Astrocyte (in vitro differentiated cells and primary cell): ENCODE measurements at regions not wholly inside any gene's neighbourhood (a gene's known extent, or its start where the extent isn't known, plus 50 kb on each side); places are given as distances from the start of the nearest gene placed in this dataset.

Experiments used
- DNase-seq: peaks from one replicate; pipeline ENCODE4 v3.0.0-alpha.2; 2010; ENCODE audit warnings: low read depth
- FAIRE-seq: peaks from 2 replicates; lab custom pipeline; 2011; peaks lifted over from hg19 to GRCh38; lab: Jason Lieb, UNC
- H2AFZ ChIP-seq: 2 replicates; pipeline ENCODE4 v1.6.0; 2012; ENCODE audit warnings: low read depth, low read length, inconsistent platforms
- H3K27ac ChIP-seq: 2 replicates; pipeline ENCODE4 v1.5.1; 2011; ENCODE audit warnings: low read depth, low read length, inconsistent platforms
- H3K27me3 ChIP-seq: 2 replicates; pipeline ENCODE4 v1.6.0; 2011; ENCODE audit warnings: low read length, inconsistent platforms; ENCODE audit not compliant: insufficient read depth
- H3K36me3 ChIP-seq: 2 replicates; pipeline ENCODE4 v1.5.1; 2011; ENCODE audit warnings: low read length, inconsistent platforms; ENCODE audit not compliant: insufficient read depth
- H3K4me1 ChIP-seq: 2 replicates; pipeline ENCODE4 v1.5.1; 2011; ENCODE audit warnings: low read length, inconsistent platforms; ENCODE audit not compliant: insufficient read depth
- H3K4me2 ChIP-seq: 2 replicates; pipeline ENCODE4 v1.6.0; 2012; ENCODE audit warnings: low read length, inconsistent platforms
- H3K4me3 ChIP-seq: 2 replicates; pipeline ENCODE4 v1.5.1; 2011; ENCODE audit warnings: low read depth, mild to moderate bottlenecking, low read length, inconsistent platforms; ENCODE audit not compliant: insufficient read depth
- H3K79me2 ChIP-seq: 2 replicates; pipeline ENCODE4 v1.6.0; 2012; ENCODE audit warnings: mild to moderate bottlenecking, low read length, inconsistent platforms; ENCODE audit not compliant: insufficient read depth
- H3K9ac ChIP-seq: 2 replicates; pipeline ENCODE4 v1.6.0; 2012; ENCODE audit warnings: mild to moderate bottlenecking, low read length, inconsistent platforms
- H3K9me3 ChIP-seq: 2 replicates; pipeline ENCODE4 v1.5.1; 2012; ENCODE audit warnings: low read depth, mild to moderate bottlenecking, low read length, inconsistent platforms; ENCODE audit not compliant: insufficient read depth
- H4K20me1 ChIP-seq: 2 replicates; pipeline ENCODE4 v1.6.0; 2012; ENCODE audit warnings: low read length, inconsistent platforms; ENCODE audit not compliant: insufficient read depth
- H3K27ac Mint-ChIP-seq: one replicate; pipeline ENCODE4 v1.8.0; 2021; ENCODE audit warnings: mild to moderate bottlenecking, mixed read lengths; ENCODE audit not compliant: unreplicated experiment
- H3K27me3 Mint-ChIP-seq: one replicate; pipeline ENCODE4 v1.8.0; 2021; ENCODE audit warnings: low read depth, mixed read lengths; ENCODE audit not compliant: unreplicated experiment
- H3K36me3 Mint-ChIP-seq: one replicate; pipeline ENCODE4 v1.8.0; 2021; ENCODE audit warnings: low read depth, mixed read lengths; ENCODE audit not compliant: unreplicated experiment
- H3K4me1 Mint-ChIP-seq: one replicate; pipeline ENCODE4 v1.8.0; 2021; ENCODE audit warnings: low read depth, mixed read lengths; ENCODE audit not compliant: unreplicated experiment
- H3K4me3 Mint-ChIP-seq: one replicate; pipeline ENCODE4 v1.8.0; 2021; ENCODE audit warnings: mild to moderate bottlenecking, moderate library complexity, mixed read lengths; ENCODE audit not compliant: unreplicated experiment
- H3K9me3 Mint-ChIP-seq: one replicate; pipeline ENCODE4 v1.8.0; 2021; ENCODE audit warnings: mild to moderate bottlenecking, mixed read lengths; ENCODE audit not compliant: unreplicated experiment
- CTCF ChIP-seq: IDR thresholded peaks from 2 replicates; pipeline ENCODE4 v1.5.1; 2011; ENCODE audit warnings: low read depth, mild to moderate bottlenecking, inconsistent platforms, low read length, moderate library complexity; ENCODE audit not compliant: insufficient read depth
- EZH2 ChIP-seq: IDR thresholded peaks from 2 replicates; pipeline ENCODE4 v1.6.1; 2012; ENCODE audit warnings: mild to moderate bottlenecking, low read length, inconsistent platforms; ENCODE audit not compliant: insufficient read depth

GRCh38 chr17:79415365-79415764 is 195.5 kb downstream of the RBFOX3 start:
- Histone ChIP-seq H3K9me3 (no peaks in the 10 kb centered on the region), H3K4me2 (no peak overlapping the region), H3K36me3 (no peaks in the 10 kb centered on the region), H3K9ac (no peak overlapping the region), H3K27me3 (peaks cover 4% of the 10 kb centered on the region), H3K4me3 (no peak overlapping the region), H3K27ac (no peak overlapping the region), H2AFZ (no peak overlapping the region), H3K79me2 (no peaks in the 10 kb centered on the region), H3K4me1 (no peaks in the 10 kb centered on the region), H4K20me1 (no peaks in the 10 kb centered on the region)
- H3K4me1 Mint-ChIP-seq = no peaks in the 10 kb centered on the region
- no peak overlapping the region for H3K27ac Mint-ChIP-seq
- no peak for FAIRE-seq
- DNase-seq = no peak
- H3K36me3 Mint-ChIP-seq = no peaks in the 10 kb centered on the region
- H3K4me3 Mint-ChIP-seq = no peak overlapping the region
- TF ChIP-seq EZH2 (no peak), CTCF (no peak)
- H3K27me3 Mint-ChIP-seq = peaks cover 39% of the 10 kb centered on the region
- H3K9me3 Mint-ChIP-seq = no peaks in the 10 kb centered on the region

GRCh38 chr17:79414793-79415211 is 196.0 kb downstream of the RBFOX3 start:
- TF ChIP-seq EZH2 (no peak), CTCF (no peak)
- H3K4me3 ChIP-seq = no peak overlapping the region
- no peak overlapping the region for H3K9ac ChIP-seq
- H3K36me3 ChIP-seq = no peaks in the 10 kb centered on the region
- no peaks in the 10 kb centered on the region for H3K36me3 Mint-ChIP-seq
- H3K4me1 ChIP-seq = no peaks in the 10 kb centered on the region
- H3K9me3 Mint-ChIP-seq = no peaks in the 10 kb centered on the region
- H3K27me3 Mint-ChIP-seq = peaks cover 45% of the 10 kb centered on the region
- FAIRE-seq = no peak
- H3K4me2 ChIP-seq = no peak overlapping the region
- no peak for DNase-seq
- H3K79me2 ChIP-seq = no peaks in the 10 kb centered on the region
- H3K27ac Mint-ChIP-seq = no peak overlapping the region
- no peaks in the 10 kb centered on the region for H4K20me1 ChIP-seq
- peaks cover 4% of the 10 kb centered on the region for H3K27me3 ChIP-seq
- H3K9me3 ChIP-seq = no peaks in the 10 kb centered on the region
- H2AFZ ChIP-seq = no peak overlapping the region
- H3K27ac ChIP-seq = no peak overlapping the region
- no peaks in the 10 kb centered on the region for H3K4me1 Mint-ChIP-seq
- H3K4me3 Mint-ChIP-seq = no peak overlapping the region

- no peak for DNase-seq
- H3K4me3 Mint-ChIP-seq = no peak overlapping the region
- H2AFZ ChIP-seq = no peak overlapping the region
- no peaks in the 10 kb centered on the region for H3K9me3 ChIP-seq
- H3K4me1 Mint-ChIP-seq = no peaks in the 10 kb centered on the region
- no peaks in the 10 kb centered on the region for H3K79me2 ChIP-seq
- H3K9ac ChIP-seq = no peak overlapping the region
- no peaks in the 10 kb centered on the region for H3K4me1 ChIP-seq
- H3K27me3 ChIP-seq = peaks cover 4% of the 10 kb centered on the region
- no peaks in the 10 kb centered on the region for H3K36me3 Mint-ChIP-seq
- no peak for FAIRE-seq
- H3K27ac Mint-ChIP-seq = no peak overlapping the region
- no peaks in the 10 kb centered on the region for H3K9me3 Mint-ChIP-seq
- no peaks in the 10 kb centered on the region for H3K36me3 ChIP-seq
- H4K20me1 ChIP-seq = no peaks in the 10 kb centered on the region
- peaks cover 48% of the 10 kb centered on the region for H3K27me3 Mint-ChIP-seq
- peak; percentile 33 for TF ChIP-seq EZH2
- no peak for TF ChIP-seq CTCF
- H3K4me2 ChIP-seq = no peak overlapping the region
- no peak overlapping the region for H3K27ac ChIP-seq
- H3K4me3 ChIP-seq = no peak overlapping the region
Observed at GRCh38 chr17:79414063-79414792, 196.6 kb downstream of the RBFOX3 start.
